K562 (cell line): ENCODE measurements at regions not wholly inside any gene's neighbourhood (a gene's known extent, or its start where the extent isn't known, plus 50 kb on each side); places are given as distances from the start of the nearest gene placed in this dataset.

Source experiments
- ATAC-seq: fragments of 200-7000 bp; cut with Tn5 transposase; 3 replicates; pipeline ENCODE4 v1.9.1; 2020; ENCODE audit warnings: moderate library complexity
- BruUV-seq: library from RNA; stranded (reverse); fragments of 400-500 nt; replicated peaks from 2 replicates; lab custom pipeline; 2021; lab: Mats Ljungman, UMichigan
- CTCF ChIA-PET: fragments of 300-600 bp; formaldehyde crosslinking; extraction: SDS; loops from one replicate; lab custom pipeline; 2021; ENCODE audit warnings: low intra/inter-chr PET ratio; lab: Yijun Ruan, JAX
- POLR2A ChIA-PET: fragments of 300-600, 350-650 bp; sonication (Branson Sonifier 250); formaldehyde crosslinking; extraction: SDS; loops from one replicate; lab custom pipeline; 2021; ENCODE audit warnings: antibody characterized with exemption, inconsistent platforms; lab: Yijun Ruan, JAX
- DNase-seq, 4 experiments: peaks; one replicate each; pipeline versions ENCODE4 v3.0.0 to v3.0.0-alpha.2; 2011 to 2018; ENCODE audit warnings: low spot score in 3 of 4, mixed read lengths in 3 of 4; ENCODE audit errors: extremely low read depth in 1 of 4
- FAIRE-seq: peaks from 2 replicates; lab custom pipeline; 2011; peaks lifted over from hg19 to GRCh38; lab: Jason Lieb, UNC
- H2AFZ ChIP-seq: 2 replicates; pipeline ENCODE4 v1.6.0; 2011; ENCODE audit warnings: low read depth, low read length, control low read depth, inconsistent platforms
- H3K27ac ChIP-seq: fragments of 200-600 bp; 3 replicates; pipeline ENCODE4 v1.8.0; 2011; ENCODE audit warnings: low read depth, mild to moderate bottlenecking, control low read depth, inconsistent platforms, low read length, moderate library complexity, mixed read lengths; ENCODE audit errors: extremely low read depth
- H3K27me3 ChIP-seq, 2 experiments: fragments of 300-600 bp in 1 of 2; 2 replicates in 1 of 2; 3 replicates in 1 of 2; pipeline versions ENCODE4 v1.6.0 to v1.8.0; 2011; ENCODE audit warnings: inconsistent platforms in 2 of 2, low read length in 2 of 2, mild to moderate bottlenecking in 1 of 2, mixed read lengths in 1 of 2, moderate library complexity in 1 of 2; ENCODE audit not compliant: control insufficient read depth in 2 of 2, insufficient read depth in 2 of 2
- H3K36me3 ChIP-seq: fragments of 300-600 bp; 3 replicates; pipeline ENCODE4 v1.8.0; 2011; ENCODE audit warnings: mild to moderate bottlenecking, low read length, inconsistent platforms; ENCODE audit not compliant: control insufficient read depth, insufficient read depth
- H3K4me1 ChIP-seq, 2 experiments: fragments of 200-600 bp in 1 of 2; replicated peaks in 1 of 2; 2 replicates in 1 of 2; 3 replicates in 1 of 2; pipeline versions ENCODE4 v1.5.1 to v1.8.0; 2011; ENCODE audit warnings: inconsistent platforms in 2 of 2, low read length in 2 of 2, mild to moderate bottlenecking in 1 of 2, mixed read lengths in 1 of 2, moderate library complexity in 1 of 2; ENCODE audit not compliant: control insufficient read depth in 2 of 2, insufficient read depth in 2 of 2
- H3K4me2 ChIP-seq: 2 replicates; pipeline ENCODE4 v1.6.1; 2011; ENCODE audit warnings: low read length, control low read depth, inconsistent platforms, mixed read lengths; ENCODE audit not compliant: insufficient read depth
- H3K4me3 ChIP-seq: fragments of 200-600 bp; sonication (generic), shearing (Covaris generic); 2 replicates; pipeline ENCODE4 v1.5.1; 2016; ENCODE audit warnings: control low read depth, inconsistent platforms
- H3K79me2 ChIP-seq: fragments of 200-600 bp; 3 replicates; pipeline ENCODE4 v1.8.0; 2011; ENCODE audit warnings: low read length, inconsistent platforms; ENCODE audit not compliant: control insufficient read depth, insufficient read depth
- H3K9ac ChIP-seq, 2 experiments: 2 replicates each; pipeline versions ENCODE4 v1.6.0 to v1.6.1; 2011; ENCODE audit warnings: low read depth in 2 of 2, low read length in 2 of 2, control low read depth in 1 of 2, inconsistent platforms in 1 of 2, mild to moderate bottlenecking in 1 of 2, mixed read lengths in 1 of 2; ENCODE audit not compliant: insufficient read depth in 1 of 2
- H3K9me1 ChIP-seq: one replicate; pipeline ENCODE4 v1.6.0; 2011; ENCODE audit warnings: inconsistent platforms, mild to moderate bottlenecking, low read length, moderate library complexity; ENCODE audit not compliant: control insufficient read depth, insufficient read depth
- H3K9me3 ChIP-seq: replicated peaks from 2 replicates; pipeline ENCODE4 v1.5.1; 2011; ENCODE audit warnings: low read depth, low read length, inconsistent platforms; ENCODE audit not compliant: control insufficient read depth, insufficient read depth
- H4K20me1 ChIP-seq: replicated peaks from 2 replicates; pipeline ENCODE4 v1.6.1; 2011; ENCODE audit warnings: low read length, inconsistent platforms, mixed read lengths; ENCODE audit not compliant: control insufficient read depth, insufficient read depth
- ARNT ChIP-seq, 2 experiments: fragments of 450-650 bp; IDR thresholded peaks; 2 replicates each; pipeline ENCODE4 v1.6.1; 2016; ENCODE audit warnings: mild to moderate bottlenecking in 1 of 2
- EGR1 ChIP-seq: fragments of 450-650 bp; conservative IDR thresholded peaks from 2 replicates; pipeline ENCODE4 v1.6.1; 2017; ENCODE audit warnings: mild to moderate bottlenecking
- ESRRA ChIP-seq: fragments of 450-650 bp; IDR thresholded peaks from 2 replicates; pipeline ENCODE4 v1.6.1; 2014; ENCODE audit warnings: low read depth, mild to moderate bottlenecking, moderate library complexity, borderline replicate concordance
- EWSR1 ChIP-seq: fragments of 450-650 bp; IDR thresholded peaks from 2 replicates; pipeline ENCODE4 v1.6.1; 2018; ENCODE audit warnings: borderline replicate concordance, mild to moderate bottlenecking, low read depth, moderate library complexity; ENCODE audit not compliant: partially characterized antibody
- FOSL1 ChIP-seq: fragments of 200-800 bp; sonication (Bioruptor generic); conservative IDR thresholded peaks from 2 replicates; pipeline ENCODE4 v1.6.1; 2016; ENCODE audit warnings: missing genetic modification characterization, missing compliant biosample characterization
- HNRNPUL1 ChIP-seq: fragments of 200-400 bp; formaldehyde crosslinking; IDR thresholded peaks from 2 replicates; pipeline ENCODE4 v1.6.1; 2017; ENCODE audit warnings: low read length
- KDM4B ChIP-seq, 2 experiments: fragments of 450-650 bp in 1 of 2; sonication (generic) in 1 of 2; IDR thresholded peaks; 2 replicates each; pipeline ENCODE4 v1.6.1; 2016 to 2017; ENCODE audit warnings: borderline replicate concordance in 2 of 2, antibody characterized with exemption in 1 of 2, low read depth in 1 of 2, mild to moderate bottlenecking in 1 of 2
- LEF1 ChIP-seq: fragments of 450-650 bp; IDR thresholded peaks from 2 replicates; pipeline ENCODE4 v1.6.1; 2016; ENCODE audit warnings: mild to moderate bottlenecking
- NONO ChIP-seq, 2 experiments: fragments of 200-400 bp in 1 of 2; fragments of 450-650 bp in 1 of 2; formaldehyde crosslinking in 1 of 2; IDR thresholded peaks; 2 replicates each; pipeline ENCODE4 v1.6.1; 2017; ENCODE audit warnings: low read depth in 2 of 2, mild to moderate bottlenecking in 2 of 2, moderate library complexity in 2 of 2, low read length in 1 of 2
- ZKSCAN1 ChIP-seq: fragments of 150-350 bp; IDR thresholded peaks from 2 replicates; pipeline ENCODE4 v1.6.1; 2016; ENCODE audit warnings: low read depth, low read length
- ZNF444 ChIP-seq: fragments of 250-450 bp; sonication (Bioruptor Pico); IDR thresholded peaks from 2 replicates; pipeline ENCODE4 v1.4.0; 2020; ENCODE audit warnings: mild to moderate bottlenecking, moderate library complexity
- ZNF551 ChIP-seq: fragments of 250-450 bp; sonication (Bioruptor Pico); IDR thresholded peaks from 2 replicates; pipeline ENCODE4 v1.5.0; 2021; ENCODE audit warnings: mild to moderate bottlenecking, moderate library complexity
- WGBS: fragments of 100-300 bp; shearing (Covaris generic); methylation state at CpG from one replicate; pipeline ENCODE4 v1.1.6; 2016; ENCODE audit warnings: low coverage, mixed read lengths; ENCODE audit not compliant: insufficient coverage; ENCODE audit errors: missing lambda C conversion rate; 5-methylcytosine and 5-hydroxymethylcytosine counted together
- in situ Hi-C: fragments of 300-500 bp; cut with MboI; formaldehyde crosslinking; loops from 4 replicates; pipeline ENCODE4 v1.15.0; 2018; ENCODE audit warnings: inconsistent platforms, mixed read lengths
- intact Hi-C: fragments of 100-400 bp; cut with micrococcal nuclease; formaldehyde crosslinking; loops from 2 replicates; pipeline ENCODE4 v1.14.2; 2022
- TF ChIP-seq, protein P1 (sequence below): fragments of 250-450 bp; sonication (Bioruptor Pico); IDR thresholded peaks from 2 replicates; pipeline ENCODE4 v1.5.0; 2021; ENCODE audit warnings: mild to moderate bottlenecking, moderate library complexity
- TF ChIP-seq, protein P2 (sequence below): fragments of 450-650 bp; IDR thresholded peaks from 2 replicates; pipeline ENCODE4 v1.6.1; 2016; ENCODE audit warnings: missing biosample characterization, missing genetic modification characterization
- TF ChIP-seq, protein P3 (sequence below): sonication (generic); formaldehyde crosslinking; IDR thresholded peaks from 2 replicates; pipeline ENCODE4 v1.8.0; 2022; ENCODE audit warnings: mild to moderate bottlenecking, missing genetic modification reagents
- TF ChIP-seq, protein P4 (sequence below), 2 experiments: IDR thresholded peaks; 2 replicates each; pipeline ENCODE4 v1.6.1; 2011; ENCODE audit warnings: borderline replicate concordance in 1 of 2, control low read depth in 1 of 2, low read depth in 1 of 2, low read length in 1 of 2, mild to moderate bottlenecking in 1 of 2, mixed read lengths in 1 of 2, moderate library complexity in 1 of 2; ENCODE audit not compliant: insufficient read depth in 1 of 2, insufficient read length in 1 of 2, poor library complexity in 1 of 2, severe bottlenecking in 1 of 2; ENCODE audit errors: extremely low read depth in 1 of 2

DNA sequence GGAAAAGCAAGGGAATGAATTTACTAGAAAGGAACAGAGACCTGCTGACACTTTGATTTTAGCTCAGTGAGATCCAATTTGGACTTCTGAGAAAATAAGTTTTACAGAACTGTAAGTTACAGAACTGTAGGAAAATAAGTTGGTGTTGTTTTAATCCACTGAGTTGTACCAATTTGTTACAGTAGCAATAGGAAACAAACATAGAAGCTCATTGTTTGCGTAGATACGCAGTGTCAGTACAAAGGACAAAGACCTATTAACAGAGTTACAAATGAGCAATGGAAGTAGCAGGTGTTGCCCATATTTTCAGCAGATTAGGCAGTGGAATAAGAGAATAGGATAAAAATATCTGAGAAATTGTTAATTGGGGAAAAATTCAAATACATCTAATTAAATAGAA, 385.8 kb upstream of the CNTN6 start:
- TF ChIP-seq ZKSCAN1 (no peak), FOSL1 (no peak), ZNF551 (CRISPR knock-in tag) (no peak), EWSR1 (no peak), NONO (IDR thresholded peaks at IDR 0.05; ENCODE audit: low read depth in 2 of 2, low read length in 1 of 2) (no peak), EGR1 (no peak), HNRNPUL1 (no peak), ZNF444 (CRISPR knock-in tag) (no peak), LEF1 (no peak), ESRRA (no peak), ARNT (IDR thresholded peaks at IDR 0.05) (no peak), KDM4B (IDR thresholded peaks at IDR 0.05; ENCODE audit: borderline replicate concordance in 2 of 2, low read depth in 1 of 2) (no peak)
- TF ChIP-seq, protein P1, sequence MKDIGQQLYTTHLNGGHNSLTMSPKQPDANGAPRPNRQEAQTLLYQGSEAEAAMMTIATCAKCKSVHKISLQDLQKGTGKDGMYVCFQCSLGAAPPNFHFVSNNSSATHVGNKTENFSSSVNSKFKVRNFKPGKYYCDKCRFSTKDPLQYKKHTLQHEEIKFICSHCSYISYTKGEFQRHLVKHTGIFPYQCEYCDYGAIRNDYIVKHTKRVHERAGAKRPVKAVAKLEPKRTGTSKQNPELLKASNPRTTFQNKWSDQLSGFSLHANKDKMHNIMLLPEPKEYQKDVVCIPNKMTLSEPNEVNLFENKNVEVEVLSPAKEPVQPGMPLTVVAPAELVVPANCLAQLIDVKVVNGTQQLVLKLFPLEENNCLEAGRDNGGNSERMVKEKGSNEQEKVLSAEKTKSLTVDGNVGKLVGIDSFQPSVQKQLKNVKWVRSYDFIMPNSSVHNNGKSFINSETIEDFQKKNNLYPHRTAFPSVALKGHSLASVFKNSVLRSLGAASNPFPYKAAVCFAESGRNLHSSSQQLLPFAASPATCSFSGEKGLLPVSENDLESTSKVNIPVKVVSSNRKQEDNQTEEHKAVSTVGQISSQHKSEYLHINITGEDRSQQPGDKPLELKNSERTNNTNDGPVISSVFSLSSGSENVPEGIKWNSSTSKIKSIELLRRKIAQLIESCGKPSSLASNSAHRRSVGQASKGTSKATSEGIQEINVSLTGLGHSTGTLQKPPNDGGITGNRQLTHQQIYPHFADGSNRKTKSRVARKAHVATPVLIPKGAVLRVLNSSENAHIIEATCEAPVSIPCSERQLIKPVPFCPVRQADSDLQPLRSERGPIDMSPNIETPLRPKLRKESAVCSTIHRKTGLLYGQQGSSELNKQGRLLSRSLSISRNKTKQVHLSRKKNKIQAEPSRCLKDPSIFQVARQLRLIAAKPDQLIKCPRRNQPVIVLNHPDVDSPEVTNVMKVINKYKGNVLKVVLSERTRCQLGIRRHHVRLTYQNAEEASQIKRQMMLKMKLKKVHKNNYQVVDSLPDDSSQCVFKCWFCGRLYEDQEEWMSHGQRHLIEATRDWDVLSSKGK, result no peak
- TF ChIP-seq, protein P2, sequence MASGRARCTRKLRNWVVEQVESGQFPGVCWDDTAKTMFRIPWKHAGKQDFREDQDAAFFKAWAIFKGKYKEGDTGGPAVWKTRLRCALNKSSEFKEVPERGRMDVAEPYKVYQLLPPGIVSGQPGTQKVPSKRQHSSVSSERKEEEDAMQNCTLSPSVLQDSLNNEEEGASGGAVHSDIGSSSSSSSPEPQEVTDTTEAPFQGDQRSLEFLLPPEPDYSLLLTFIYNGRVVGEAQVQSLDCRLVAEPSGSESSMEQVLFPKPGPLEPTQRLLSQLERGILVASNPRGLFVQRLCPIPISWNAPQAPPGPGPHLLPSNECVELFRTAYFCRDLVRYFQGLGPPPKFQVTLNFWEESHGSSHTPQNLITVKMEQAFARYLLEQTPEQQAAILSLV (tag), result no peak
- TF ChIP-seq, protein P3, sequence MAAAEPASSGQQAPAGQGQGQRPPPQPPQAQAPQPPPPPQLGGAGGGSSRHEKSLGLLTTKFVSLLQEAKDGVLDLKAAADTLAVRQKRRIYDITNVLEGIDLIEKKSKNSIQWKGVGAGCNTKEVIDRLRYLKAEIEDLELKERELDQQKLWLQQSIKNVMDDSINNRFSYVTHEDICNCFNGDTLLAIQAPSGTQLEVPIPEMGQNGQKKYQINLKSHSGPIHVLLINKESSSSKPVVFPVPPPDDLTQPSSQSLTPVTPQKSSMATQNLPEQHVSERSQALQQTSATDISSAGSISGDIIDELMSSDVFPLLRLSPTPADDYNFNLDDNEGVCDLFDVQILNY (CRISPR knock-in tag), result no peak
- TF ChIP-seq, protein P4, sequence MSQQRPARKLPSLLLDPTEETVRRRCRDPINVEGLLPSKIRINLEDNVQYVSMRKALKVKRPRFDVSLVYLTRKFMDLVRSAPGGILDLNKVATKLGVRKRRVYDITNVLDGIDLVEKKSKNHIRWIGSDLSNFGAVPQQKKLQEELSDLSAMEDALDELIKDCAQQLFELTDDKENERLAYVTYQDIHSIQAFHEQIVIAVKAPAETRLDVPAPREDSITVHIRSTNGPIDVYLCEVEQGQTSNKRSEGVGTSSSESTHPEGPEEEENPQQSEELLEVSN (IDR thresholded peaks at IDR 0.05; ENCODE audit: borderline replicate concordance in 1 of 2, extremely low read depth in 1 of 2, insufficient read depth in 1 of 2, insufficient read length in 1 of 2, low read depth in 1 of 2, low read length in 1 of 2, poor library complexity in 1 of 2, severe bottlenecking in 1 of 2), result no peak
- no peaks in the 10 kb centered on the region for H3K9me1 ChIP-seq
- intact Hi-C loops, result no loop called here
- CTCF ChIA-PET, result no interaction called here
- no peaks in the 10 kb centered on the region for H3K27me3 ChIP-seq
- H3K79me2 ChIP-seq, result no peaks in the 10 kb centered on the region
- H3K9me3 ChIP-seq, result no peaks in the 10 kb centered on the region; the same call in 1 of the 2 replicates
- 3% methylated on average over 2 of the region's 2 CpGs for WGBS
- no peak overlapping the region for H3K9ac ChIP-seq
- FAIRE-seq (no peak), DNase-seq (no peak), ATAC-seq (no peak)
- POLR2A ChIA-PET, result no interaction called here
- H3K4me3 ChIP-seq, result no peak overlapping the region
- no peaks in the 10 kb centered on the region for H3K36me3 ChIP-seq
- no peaks in the 10 kb centered on the region for H4K20me1 ChIP-seq
- no TSS peak for BruUV-seq
- H3K4me2 ChIP-seq, result no peak overlapping the region
- H3K27ac ChIP-seq, result no peak overlapping the region
- no peaks in the 10 kb centered on the region for H3K4me1 ChIP-seq
- in situ Hi-C loops, result no loop called here
- no peak overlapping the region for H2AFZ ChIP-seq
